ENCODE measurements at regions not wholly inside any gene's neighbourhood (a gene's known extent, or its start where the extent isn't known, plus 50 kb on each side); places are given as distances from the start of the nearest gene placed in this dataset.

- no peak for DNase-seq (ENCODE audit: low spot score)
Measured at GRCh38 chr7:69162931-69163670, 435.2 kb upstream of the AUTS2 start.

GRCh38 chr7:69166979-69167516 lies 431.2 kb upstream of the AUTS2 start:
- DNase-seq (ENCODE audit: low spot score): no peak

GRCh38 chr7:69169386-69169785 lies 428.9 kb upstream of the AUTS2 start:
- DNase-seq (ENCODE audit: low spot score): no peak

GRCh38 chr7:69172357-69173077 lies 425.8 kb upstream of the AUTS2 start:
- no peak for DNase-seq (ENCODE audit: low spot score)

- no peak for DNase-seq (ENCODE audit: low spot score)
Measured at GRCh38 chr7:69173341-69173740, 424.9 kb upstream of the AUTS2 start.

- DNase-seq (ENCODE audit: low spot score): no peak
Measured at GRCh38 chr7:69173846-69174245, 424.4 kb upstream of the AUTS2 start.

GRCh38 chr7:69176841-69177240 lies 421.4 kb upstream of the AUTS2 start:
- no peak for DNase-seq (ENCODE audit: low spot score)

DNA sequence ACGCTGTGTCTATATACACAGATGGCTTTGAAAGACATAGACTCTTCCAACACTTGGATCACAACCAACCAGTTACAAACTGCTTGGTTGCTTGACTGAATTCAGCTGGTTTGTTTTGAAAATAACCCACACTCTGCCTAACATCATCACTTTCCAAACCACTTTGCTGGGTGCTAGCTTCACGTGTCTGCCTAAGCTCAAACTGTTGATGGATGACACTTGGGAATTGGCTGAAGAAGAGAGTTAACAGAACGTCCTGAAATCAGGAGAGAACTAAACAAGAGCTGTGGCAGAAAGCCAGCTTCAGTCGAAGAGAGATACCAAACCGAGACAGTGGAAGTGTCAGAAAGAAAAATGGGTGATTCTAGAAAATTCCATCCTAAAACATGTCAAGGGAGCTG lies 420.8 kb upstream of the AUTS2 start:
- no peak for DNase-seq (ENCODE audit: low spot score)

DNA sequence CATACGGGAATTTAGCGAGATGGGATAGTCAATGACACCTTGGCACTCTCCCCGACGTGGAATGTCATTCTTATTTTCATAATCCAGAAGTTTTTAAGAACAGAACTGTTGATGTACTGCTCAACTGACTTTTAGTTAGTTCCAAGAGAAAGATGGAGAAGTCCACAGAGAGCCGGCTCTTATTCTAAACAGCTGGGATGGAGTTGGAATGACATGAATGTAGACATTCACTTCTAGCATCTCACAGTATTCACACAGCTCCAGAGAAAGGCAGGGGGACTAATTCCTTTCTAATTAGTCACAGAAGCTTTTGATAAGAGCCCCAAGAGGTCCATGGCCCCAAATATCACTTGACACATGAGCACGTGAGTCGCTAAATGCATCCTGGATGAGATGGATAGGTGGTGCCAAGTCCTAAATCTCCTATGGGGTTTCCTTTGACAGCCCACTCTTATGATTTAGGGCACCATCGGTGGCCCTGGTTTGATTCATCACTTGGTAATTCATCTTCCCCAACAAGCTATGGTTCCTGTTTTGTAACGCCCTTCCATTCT lies 420.3 kb upstream of the AUTS2 start:
- DNase-seq (ENCODE audit: low spot score): no peak

DNA sequence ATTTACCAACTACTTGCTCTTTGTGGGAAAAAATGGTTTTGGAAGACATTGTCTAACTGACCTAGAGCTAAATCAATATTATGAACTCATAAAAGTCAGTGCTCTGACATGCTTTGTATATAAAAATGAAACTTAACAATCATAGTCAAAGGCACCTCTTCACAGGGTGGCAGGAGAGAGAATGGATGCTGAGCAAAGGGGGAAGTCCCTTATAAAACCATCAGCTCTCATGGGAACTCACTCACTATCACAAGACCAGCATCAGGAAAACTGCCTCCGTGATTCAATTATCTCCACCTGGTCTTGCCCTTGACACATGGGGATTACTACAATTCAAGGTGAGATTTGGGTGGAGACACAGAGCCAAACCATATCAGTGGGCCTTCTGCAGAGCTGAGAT lies 417.6 kb upstream of the AUTS2 start:
- DNase-seq (ENCODE audit: low spot score): no peak

DNA sequence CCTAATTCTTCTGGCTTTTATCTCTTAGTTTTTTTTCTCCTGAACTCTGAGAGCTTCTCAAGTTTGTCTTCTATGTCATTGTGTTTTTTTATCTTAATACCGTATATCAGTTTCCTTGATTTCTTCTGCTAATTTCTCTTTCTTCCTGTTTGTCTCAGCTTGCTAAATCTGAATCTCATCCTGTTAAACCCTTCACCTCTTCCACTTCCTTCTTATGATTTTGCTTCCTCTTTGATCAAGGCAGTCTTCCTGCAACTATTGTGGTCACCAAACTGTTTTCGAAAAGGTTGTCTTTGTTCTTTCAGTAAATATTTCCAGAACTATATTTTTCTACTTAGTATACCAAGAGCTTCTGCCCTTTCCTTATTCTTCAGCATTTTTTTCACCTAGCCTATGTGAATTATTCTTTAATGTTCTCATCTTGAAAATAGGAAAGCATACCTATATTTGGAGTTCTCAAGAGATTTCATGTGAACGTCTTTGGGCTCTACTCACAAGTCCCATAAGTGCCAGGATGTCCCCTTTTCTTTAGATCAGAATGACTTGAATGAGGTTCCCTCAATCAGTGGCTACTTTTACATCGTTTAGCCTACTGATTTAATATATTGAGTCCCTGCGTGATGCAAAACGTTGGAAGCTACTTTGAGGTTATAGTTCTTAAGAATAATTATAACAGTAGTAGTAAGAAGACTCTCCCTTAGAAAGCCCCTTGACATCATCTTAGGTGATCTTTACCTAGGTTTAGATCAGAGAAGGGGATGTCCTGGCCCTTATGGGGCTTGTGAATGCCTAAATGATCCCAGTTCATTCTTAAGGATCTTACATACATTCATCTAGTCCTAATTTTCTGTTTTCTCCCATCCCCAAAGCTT lies 415.4 kb upstream of the AUTS2 start:
- no peak for DNase-seq (ENCODE audit: low spot score)

GRCh38 chr7:69184339-69184738 lies 413.9 kb upstream of the AUTS2 start:
- DNase-seq (ENCODE audit: low spot score): no peak

DNA sequence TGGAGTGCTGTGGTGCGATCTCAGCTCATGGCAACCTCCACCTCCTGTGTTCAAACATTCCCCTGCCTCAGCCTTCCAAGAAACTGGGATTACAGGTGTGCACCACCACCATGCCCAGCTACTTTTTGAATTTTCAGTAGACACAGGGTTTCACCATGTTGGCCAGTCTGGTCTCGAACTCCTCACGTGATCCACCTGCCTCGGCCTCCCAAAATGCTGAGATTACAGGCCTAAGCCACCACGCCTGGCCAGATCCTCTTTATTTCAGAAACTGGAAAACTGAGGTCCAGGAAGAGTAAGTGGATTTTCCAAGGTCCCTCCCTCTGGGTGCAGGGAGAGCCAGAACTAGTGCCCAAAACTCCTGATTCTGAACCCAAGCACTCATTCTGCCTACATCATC lies 413.1 kb upstream of the AUTS2 start:
- DNase-seq (ENCODE audit: low spot score): no peak

GRCh38 chr7:69186974-69187373 lies 411.3 kb upstream of the AUTS2 start:
- no peak for DNase-seq (ENCODE audit: low spot score)

- DNase-seq (ENCODE audit: low spot score): no peak
Measured at GRCh38 chr7:69187824-69188333, 410.4 kb upstream of the AUTS2 start.

- no peak for DNase-seq (ENCODE audit: low spot score)
Measured at GRCh38 chr7:69189406-69189805, 408.9 kb upstream of the AUTS2 start.

DNA sequence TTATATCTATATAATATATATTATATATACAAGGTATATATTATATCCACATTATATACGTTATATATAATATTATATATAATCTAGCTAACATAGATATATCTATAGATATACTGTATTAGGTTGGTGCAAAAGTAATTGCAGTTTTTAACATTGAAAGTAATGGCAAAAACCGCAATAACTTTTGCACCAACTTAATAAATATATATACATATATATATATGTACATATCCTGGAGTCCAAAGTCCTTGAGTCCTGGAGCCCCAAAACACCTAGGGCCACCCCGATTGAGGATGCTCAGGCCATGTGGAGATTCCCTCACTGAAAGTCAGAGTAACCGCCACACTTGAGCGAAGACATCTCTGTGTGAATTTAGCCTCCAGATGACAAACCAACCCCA lies 408.2 kb upstream of the AUTS2 start:
- no peak for DNase-seq (ENCODE audit: low spot score)

DNA sequence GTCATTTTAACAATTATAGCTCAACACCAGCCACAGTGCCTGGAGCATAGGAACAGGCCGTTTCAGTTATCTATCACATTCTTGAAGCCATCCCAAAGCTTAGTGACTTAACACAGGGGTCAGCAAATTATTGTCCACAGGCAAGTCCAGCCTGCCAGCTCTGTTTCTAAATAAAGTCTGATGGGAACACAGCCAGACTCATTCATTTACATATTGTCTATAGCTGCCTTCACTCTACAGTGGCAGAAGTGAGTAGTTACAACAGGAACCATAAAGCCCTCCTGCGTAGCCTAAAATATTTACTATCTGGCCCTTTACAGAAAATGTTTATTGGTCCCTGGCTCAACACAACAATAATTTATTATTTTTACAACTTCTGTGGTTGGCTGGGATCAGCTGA lies 407.5 kb upstream of the AUTS2 start:
- no peak for DNase-seq (ENCODE audit: low spot score)

DNA sequence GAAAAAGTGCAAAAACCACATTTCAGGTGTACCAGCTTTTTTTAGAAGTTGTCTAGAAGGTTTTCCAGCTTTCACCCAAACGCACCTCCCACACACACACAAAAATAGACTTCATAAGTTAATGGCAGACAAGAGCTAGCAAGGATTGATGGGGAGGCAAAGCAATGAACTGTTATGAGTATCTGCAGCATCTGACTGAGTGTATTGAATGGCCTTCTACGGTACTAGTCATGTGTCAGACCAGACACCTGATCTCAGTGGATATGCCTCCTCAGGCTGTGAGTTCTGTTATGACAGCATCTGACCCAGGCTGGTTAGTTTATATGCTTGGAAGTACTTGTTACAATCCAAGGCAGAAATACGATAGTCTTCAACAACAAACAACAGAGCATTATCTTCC lies 406.1 kb upstream of the AUTS2 start:
- no peak for DNase-seq (ENCODE audit: low spot score)

DNA sequence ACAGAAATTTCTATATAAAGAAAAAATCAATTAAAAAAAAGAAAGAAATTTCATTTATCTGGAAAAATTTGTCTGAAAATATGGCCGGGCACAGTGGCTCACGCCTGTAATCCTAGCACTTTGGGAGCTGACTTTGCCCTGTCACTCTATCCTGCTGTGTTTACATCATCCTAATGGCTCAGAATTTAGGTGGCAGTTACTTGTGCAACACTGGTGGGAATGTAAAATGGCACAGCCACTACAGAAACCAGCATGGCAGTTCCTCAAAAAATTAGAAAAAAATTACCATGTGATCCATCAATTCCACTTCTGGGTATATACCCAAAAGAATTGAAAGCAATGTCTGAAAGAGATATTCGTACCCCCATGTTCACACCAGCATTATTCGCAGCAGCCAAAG lies 405.2 kb upstream of the AUTS2 start:
- no peak for DNase-seq (ENCODE audit: low spot score)

- DNase-seq (ENCODE audit: low spot score): no peak
Measured at GRCh38 chr7:69196593-69196992, 401.7 kb upstream of the AUTS2 start.

DNA sequence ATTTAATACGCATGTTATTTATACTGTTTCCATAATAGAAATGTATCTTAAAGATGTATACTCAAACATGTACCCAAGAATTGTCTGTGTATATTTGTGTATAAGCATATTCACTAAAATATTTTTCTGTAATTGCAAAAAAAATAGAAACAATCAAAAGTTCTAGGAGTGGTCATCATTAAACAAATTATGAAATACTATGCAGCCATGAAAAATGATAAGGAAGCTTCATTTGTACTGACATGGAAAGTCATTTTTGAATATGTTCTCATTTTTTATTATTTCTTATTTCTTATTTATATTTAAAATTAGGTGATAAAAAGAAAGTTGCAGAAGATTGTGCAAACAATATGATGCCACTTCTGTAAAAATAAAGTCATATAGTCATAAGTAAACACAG lies 400.0 kb upstream of the AUTS2 start:
- DNase-seq (ENCODE audit: low spot score): no peak

All from ecto neural progenitor cell (in vitro differentiated cells).